Liver (tissue), 8 donors: ENCODE measurements at regions not wholly inside any gene's neighbourhood (a gene's known extent, or its start where the extent isn't known, plus 50 kb on each side); places are given as distances from the start of the nearest gene placed in this dataset.

Experiments used
- DNase-seq: peaks from one replicate; pipeline ENCODE4 v3.0.0-alpha.2; 2017; ENCODE audit warnings: low spot score
- H3K27ac ChIP-seq, 2 donors: one replicate each; pipeline ENCODE4 v1.7.0; 2013; ENCODE audit warnings: inconsistent platforms in 2 of 2, low read length in 2 of 2, control low read depth in 1 of 2, low read depth in 1 of 2, mild to moderate bottlenecking in 1 of 2
- H3K27me3 ChIP-seq, 4 donors: one replicate each; pipeline versions ENCODE4 v1.6.1 to v1.7.0; 2013; ENCODE audit warnings: low read length in 3 of 4, inconsistent platforms in 1 of 4, mild to moderate bottlenecking in 1 of 4, moderate library complexity in 1 of 4; ENCODE audit not compliant: control insufficient read depth in 4 of 4, insufficient read depth in 4 of 4
- H3K36me3 ChIP-seq, 4 donors: one replicate each; pipeline versions ENCODE4 v1.6.1 to v1.7.0; 2013; ENCODE audit warnings: low read length in 3 of 4, mild to moderate bottlenecking in 3 of 4, low read depth in 1 of 4, moderate library complexity in 1 of 4; ENCODE audit not compliant: control insufficient read depth in 4 of 4, insufficient read depth in 3 of 4
- H3K4me1 ChIP-seq, 4 donors: one replicate each; pipeline versions ENCODE4 v1.6.1 to v1.7.0; 2013; ENCODE audit warnings: low read length in 3 of 4, mild to moderate bottlenecking in 3 of 4, moderate library complexity in 1 of 4; ENCODE audit not compliant: control insufficient read depth in 4 of 4, insufficient read depth in 4 of 4
- H3K4me3 ChIP-seq, 3 donors: one replicate each; pipeline versions ENCODE4 v1.6.1 to v1.7.0; 2013; ENCODE audit warnings: low read length in 3 of 3, control low read depth in 1 of 3, low read depth in 1 of 3, mild to moderate bottlenecking in 1 of 3
- H3K9ac ChIP-seq, 2 donors: one replicate each; pipeline ENCODE4 v1.7.0; 2013; ENCODE audit warnings: low read length in 2 of 2, mild to moderate bottlenecking in 2 of 2, moderate library complexity in 2 of 2, control low read depth in 1 of 2, low read depth in 1 of 2
- H3K9me3 ChIP-seq, 4 donors: one replicate each; pipeline versions ENCODE4 v1.6.1 to v1.7.0; 2013; ENCODE audit warnings: low read length in 3 of 4; ENCODE audit not compliant: control insufficient read depth in 4 of 4
- ATF3 ChIP-seq: IDR thresholded peaks from 2 replicates; pipeline ENCODE4 v1.6.1; 2016; ENCODE audit warnings: antibody characterized with exemption
- CTCF ChIP-seq: fragments of 150-350 bp; IDR thresholded peaks from 2 replicates; pipeline ENCODE4 v1.5.1; 2017; ENCODE audit warnings: improper control_type of control experiment, low read depth, low read length; ENCODE audit not compliant: missing input control
- EGR1 ChIP-seq, 2 donors: IDR thresholded peaks; 2 replicates each; pipeline ENCODE4 v1.6.1; 2016 to 2018; ENCODE audit warnings: antibody characterized with exemption in 2 of 2, low read depth in 2 of 2
- FOXA1 ChIP-seq: IDR thresholded peaks from 2 replicates; pipeline ENCODE4 v1.6.1; 2016; ENCODE audit warnings: antibody characterized with exemption
- FOXA2 ChIP-seq: IDR thresholded peaks from 2 replicates; pipeline ENCODE4 v1.6.1; 2016; ENCODE audit warnings: antibody characterized with exemption
- GABPA ChIP-seq, 2 donors: IDR thresholded peaks in 1 of 2; conservative IDR thresholded peaks in 1 of 2; 2 replicates each; pipeline ENCODE4 v1.6.1; 2016; ENCODE audit warnings: antibody characterized with exemption in 2 of 2, mild to moderate bottlenecking in 1 of 2, moderate library complexity in 1 of 2
- HNF4A ChIP-seq, 2 donors: conservative IDR thresholded peaks; 2 replicates each; pipeline ENCODE4 v1.6.1; 2016; ENCODE audit warnings: antibody characterized with exemption in 2 of 2, mild to moderate bottlenecking in 2 of 2
- HNF4G ChIP-seq: IDR thresholded peaks from 2 replicates; pipeline ENCODE4 v1.6.1; 2016; ENCODE audit warnings: antibody characterized with exemption
- JUND ChIP-seq, 2 donors: IDR thresholded peaks; 2 replicates each; pipeline ENCODE4 v1.6.1; 2016; ENCODE audit warnings: antibody characterized with exemption in 2 of 2
- MAX ChIP-seq: IDR thresholded peaks from 2 replicates; pipeline ENCODE4 v1.6.1; 2016; ENCODE audit warnings: antibody characterized with exemption
- NR2F2 ChIP-seq: IDR thresholded peaks from 2 replicates; pipeline ENCODE4 v1.6.1; 2016; ENCODE audit warnings: antibody characterized with exemption
- RAD21 ChIP-seq, 2 donors: IDR thresholded peaks; 2 replicates each; pipeline ENCODE4 v1.6.1; 2016; ENCODE audit warnings: antibody characterized with exemption in 2 of 2, mild to moderate bottlenecking in 2 of 2
- RXRA ChIP-seq, 2 donors: IDR thresholded peaks; 2 replicates each; pipeline ENCODE4 v1.6.1; 2017 to 2018; ENCODE audit warnings: antibody characterized with exemption in 2 of 2, mild to moderate bottlenecking in 1 of 2
- SP1 ChIP-seq: IDR thresholded peaks from 2 replicates; pipeline ENCODE4 v1.6.1; 2018; ENCODE audit warnings: antibody characterized with exemption, mild to moderate bottlenecking
- TAF1 ChIP-seq: conservative IDR thresholded peaks from 2 replicates; pipeline ENCODE4 v1.6.1; 2016; ENCODE audit warnings: antibody characterized with exemption, mild to moderate bottlenecking
- YY1 ChIP-seq: IDR thresholded peaks from 2 replicates; pipeline ENCODE4 v1.6.1; 2016; ENCODE audit warnings: antibody characterized with exemption, mild to moderate bottlenecking
- ZBTB33 ChIP-seq: IDR thresholded peaks from 2 replicates; pipeline ENCODE4 v1.6.1; 2016; ENCODE audit warnings: antibody characterized with exemption
- WGBS: extraction: QIAGEN DNeasy Blood & Tissue Kit; methylation state at CpG from one replicate; pipeline ENCODE4 v1.1.7; 2013; 5-methylcytosine and 5-hydroxymethylcytosine counted together
- donor health status: healthy.
- donor health status: healthy.
- donor health status: healthy.
- donor health status: healthy.
- donor health status: healthy.

- TF ChIP-seq RAD21 (IDR thresholded peaks at IDR 0.05) (no peak), FOXA2 (no peak), FOXA1 (no peak), YY1 (no peak)
Measured at GRCh38 chr9:96088510-96088909, 213.0 kb downstream of the ERCC6L2 start (continued).

- WGBS = 29% methylated on average over 10 of the region's 10 CpGs
- Histone ChIP-seq H3K27ac (no peak overlapping the region), H3K9ac (no peak overlapping the region), H3K4me3 (no peak overlapping the region), H3K36me3 (no peaks in the 10 kb centered on the region), H3K9me3 (no peaks in the 10 kb centered on the region), H3K27me3 (no peaks in the 10 kb centered on the region), H3K4me1 (peaks cover 0 to 5% (median under 1%) of the 10 kb centered on the region in 4 donors)
- TF ChIP-seq EGR1 (IDR thresholded peaks at IDR 0.05; ENCODE audit: low read depth in 2 of 2) (no peak), HNF4G (no peak), SP1 (no peak), NR2F2 (no peak), JUND (IDR thresholded peaks at IDR 0.05) (no peak), MAX (no peak), CTCF (no peak), TAF1 (no peak), RAD21 (IDR thresholded peaks at IDR 0.05) (no peak), FOXA1 (no peak), RXRA (IDR thresholded peaks at IDR 0.05) (no peak), ZBTB33 (no peak), ATF3 (no peak)
- DNase-seq = no peak
Measured at GRCh38 chr9:96087669-96088299, 212.3 kb downstream of the ERCC6L2 start.

GRCh38 chr9:96086936-96087571, 211.6 kb downstream of the ERCC6L2 start:
- H3K27ac ChIP-seq = no peak overlapping the region
- peaks cover 0 to 5% (median under 1%) of the 10 kb centered on the region in 4 donors for H3K4me1 ChIP-seq
- H3K9ac ChIP-seq = no peak overlapping the region
- no peak overlapping the region for H3K4me3 ChIP-seq
- H3K9me3 ChIP-seq = no peaks in the 10 kb centered on the region
- no peaks in the 10 kb centered on the region for H3K27me3 ChIP-seq
- no peak for DNase-seq
- WGBS = 62% methylated on average over 16 of the region's 16 CpGs
- H3K36me3 ChIP-seq = no peaks in the 10 kb centered on the region
- TF ChIP-seq SP1 (no peak), RAD21 (IDR thresholded peaks at IDR 0.05) (no peak), NR2F2 (no peak), EGR1 (IDR thresholded peaks at IDR 0.05; ENCODE audit: low read depth in 2 of 2) (no peak), YY1 (no peak), CTCF (no peak), MAX (no peak), ZBTB33 (no peak), GABPA (IDR thresholded peaks at IDR 0.05 in 1 of 2, conservative IDR thresholded peaks at IDR 0.05 in 1 of 2) (no peak), JUND (IDR thresholded peaks at IDR 0.05) (no peak), HNF4A (conservative IDR thresholded peaks at IDR 0.05) (no peak), ATF3 (no peak)
